NCI-H446 (cell line): ENCODE measurements at regions not wholly inside any gene's neighbourhood (a gene's known extent, or its start where the extent isn't known, plus 50 kb on each side); places are given as distances from the start of the nearest gene placed in this dataset.

Experiments
- DNase-seq, 2 experiments: peaks; one replicate each; lab custom pipeline; 2025; lab: John Stamatoyannopoulos, UW

DNA sequence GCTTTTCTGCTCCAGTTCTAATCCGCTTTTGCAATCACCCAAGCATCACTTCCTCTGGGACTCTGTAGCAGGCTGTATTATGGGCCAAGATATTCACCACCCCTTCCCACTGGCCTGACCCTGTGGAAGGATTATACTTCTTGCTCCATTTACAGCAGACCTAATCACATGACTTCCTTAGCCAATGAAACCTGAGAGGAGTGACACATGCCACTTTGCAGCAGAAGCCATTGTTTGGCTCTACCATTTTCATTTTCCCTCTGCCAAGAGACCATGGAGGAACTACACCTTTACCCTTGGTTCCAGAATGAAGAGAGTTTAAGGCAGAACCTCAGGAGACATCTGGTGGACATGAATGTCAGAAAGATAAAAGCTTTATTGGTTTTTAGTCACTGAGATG is 134.9 kb upstream of the HSD17B12 start:
- no peak for DNase-seq

GRCh38 chr11:43546561-43547429 is 133.7 kb upstream of the HSD17B12 start:
- DNase-seq: no peak

DNA sequence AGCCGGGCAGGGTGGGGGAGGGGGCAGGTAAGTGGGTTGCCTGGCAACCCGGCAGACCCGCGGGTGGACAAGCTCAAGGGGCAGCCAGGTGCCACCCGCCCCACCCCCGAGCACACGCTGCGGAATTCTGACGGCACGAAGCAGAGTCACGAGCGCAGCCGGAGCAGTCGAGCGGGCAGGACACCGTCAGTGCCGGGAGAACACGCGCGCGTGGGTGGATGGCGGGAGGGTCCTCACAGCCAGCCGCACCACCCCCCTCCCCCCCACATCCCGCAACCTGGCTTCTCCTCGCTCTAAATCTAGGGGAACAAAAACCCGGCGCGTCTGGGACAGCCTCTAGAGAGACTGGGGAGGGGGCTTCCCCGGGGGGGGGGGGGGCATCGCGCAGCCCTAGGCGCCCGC is 133.1 kb upstream of the HSD17B12 start:
- no peak for DNase-seq

- DNase-seq: no peak
Measured at GRCh38 chr11:43547889-43548381, 132.6 kb upstream of the HSD17B12 start.

DNA sequence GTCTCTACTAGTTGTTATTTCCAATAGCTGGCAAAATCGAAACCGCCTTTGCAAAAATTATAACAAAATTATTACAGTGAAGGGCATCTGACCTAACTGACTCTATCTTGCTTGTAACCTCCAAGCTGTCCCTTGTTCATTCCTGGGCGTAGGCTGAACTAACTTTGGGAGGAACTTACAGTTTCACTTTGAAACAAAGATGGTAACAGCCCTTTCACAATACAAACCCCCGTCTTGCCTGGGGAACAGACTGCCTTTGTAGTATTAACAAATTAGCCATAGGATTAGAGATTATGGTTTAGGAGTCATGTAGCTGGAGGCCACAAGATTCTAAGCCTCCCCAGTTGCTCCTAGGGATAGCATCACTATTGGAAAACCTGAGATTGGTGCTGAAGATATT is 131.6 kb upstream of the HSD17B12 start:
- no peak for DNase-seq

DNA sequence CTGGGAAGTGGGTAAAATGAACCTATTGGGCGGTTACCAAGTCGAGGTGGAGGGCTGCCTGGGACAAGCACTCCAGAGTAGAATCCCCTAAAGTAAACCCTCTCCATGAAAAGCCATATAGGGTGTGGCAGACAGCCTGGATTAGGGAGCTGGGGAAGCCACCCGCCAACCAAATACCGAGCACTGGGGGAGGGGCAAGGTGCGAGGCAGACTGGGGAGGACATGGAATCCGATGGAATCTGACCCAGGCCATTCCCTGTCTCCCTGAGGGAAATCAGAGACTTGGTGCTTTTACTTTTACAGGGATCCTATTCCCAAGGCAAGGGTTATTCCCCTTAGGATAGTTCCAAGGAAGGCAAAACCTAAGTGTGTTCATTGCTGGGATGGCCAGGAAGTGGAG is 130.9 kb upstream of the HSD17B12 start:
- DNase-seq: no peak

GRCh38 chr11:43550714-43551113 is 129.8 kb upstream of the HSD17B12 start:
- no peak for DNase-seq

DNA sequence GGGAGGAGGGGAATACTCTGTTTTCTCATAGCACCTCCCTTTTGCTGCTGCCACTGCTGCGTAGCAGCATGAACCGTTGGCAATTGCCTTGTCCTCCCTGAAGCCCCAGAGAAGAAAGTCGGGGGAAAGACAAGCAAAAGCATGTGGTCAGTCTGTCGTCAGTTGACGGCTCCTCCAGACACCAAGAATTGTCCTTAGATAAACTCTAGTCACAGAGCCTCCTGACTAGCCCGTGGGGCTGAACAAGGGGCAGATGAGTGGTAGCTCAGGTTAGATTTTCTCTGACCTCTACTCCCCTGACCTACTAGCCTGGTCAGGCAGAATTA is 126.4 kb upstream of the HSD17B12 start:
- no peak for DNase-seq

- no peak for DNase-seq
Measured at GRCh38 chr11:43555186-43555585, 125.4 kb upstream of the HSD17B12 start.

GRCh38 chr11:43555816-43556611 is 124.5 kb upstream of the HSD17B12 start:
- DNase-seq: no peak

DNA sequence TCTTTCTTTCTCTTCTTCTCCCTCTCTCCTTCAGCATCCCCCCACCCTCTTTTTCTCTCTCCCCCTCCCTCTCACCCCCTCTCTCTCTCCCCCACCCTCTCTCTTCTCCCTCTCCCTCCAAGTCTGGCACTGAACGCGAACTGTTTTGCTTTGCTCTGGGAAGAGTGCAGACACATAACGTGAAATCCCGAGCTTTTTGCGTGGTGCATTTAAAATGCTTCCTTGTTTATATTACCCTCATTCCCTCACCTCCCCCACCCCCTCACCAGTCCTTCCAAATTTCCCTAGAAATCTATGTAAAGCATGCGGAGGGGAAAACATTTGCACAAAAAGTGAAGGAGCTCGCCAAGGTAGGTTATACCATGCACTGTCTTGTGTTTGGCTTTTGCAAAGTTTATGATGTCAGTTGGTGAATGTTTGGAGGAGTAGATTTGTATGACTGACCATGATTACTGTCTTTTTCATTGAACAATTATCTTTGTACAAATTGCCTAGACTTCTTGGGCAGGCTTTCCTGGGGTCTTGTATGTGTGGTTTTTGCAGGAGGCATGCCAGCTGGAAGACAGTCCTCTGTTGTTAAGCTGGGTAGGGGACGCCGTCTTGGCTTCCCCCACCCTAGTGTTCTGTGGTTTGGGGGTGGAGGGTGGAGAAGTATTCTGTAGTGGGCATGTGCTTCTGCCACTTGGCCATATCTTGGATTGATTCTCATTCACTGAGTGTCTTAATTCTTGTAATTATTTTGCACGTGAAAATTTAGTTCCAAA is 123.7 kb upstream of the HSD17B12 start:
- DNase-seq: no peak

GRCh38 chr11:43557553-43558110 is 122.9 kb upstream of the HSD17B12 start:
- no peak for DNase-seq

DNA sequence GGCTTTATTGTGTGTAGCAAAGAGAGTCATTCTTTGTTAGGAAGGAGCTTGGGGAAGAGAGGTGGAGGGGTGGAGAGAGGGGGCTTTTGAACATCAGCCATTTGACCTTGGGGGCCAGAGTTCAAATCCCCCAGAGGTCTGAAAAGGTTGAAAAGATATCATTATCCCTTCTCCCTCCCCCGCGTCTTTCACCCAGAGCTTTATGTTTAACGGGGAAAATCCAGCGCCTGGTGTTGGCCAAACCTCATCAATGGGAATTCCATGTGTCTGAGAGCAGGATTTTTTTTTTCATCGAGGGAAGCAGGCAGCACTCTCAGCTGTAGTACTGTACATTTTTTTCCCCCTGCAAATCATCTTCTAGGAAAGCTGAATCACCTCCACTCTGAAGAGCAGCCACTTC is 122.4 kb upstream of the HSD17B12 start:
- no peak for DNase-seq

- no peak for DNase-seq
Measured at GRCh38 chr11:43558556-43559127, 121.9 kb upstream of the HSD17B12 start.

DNA sequence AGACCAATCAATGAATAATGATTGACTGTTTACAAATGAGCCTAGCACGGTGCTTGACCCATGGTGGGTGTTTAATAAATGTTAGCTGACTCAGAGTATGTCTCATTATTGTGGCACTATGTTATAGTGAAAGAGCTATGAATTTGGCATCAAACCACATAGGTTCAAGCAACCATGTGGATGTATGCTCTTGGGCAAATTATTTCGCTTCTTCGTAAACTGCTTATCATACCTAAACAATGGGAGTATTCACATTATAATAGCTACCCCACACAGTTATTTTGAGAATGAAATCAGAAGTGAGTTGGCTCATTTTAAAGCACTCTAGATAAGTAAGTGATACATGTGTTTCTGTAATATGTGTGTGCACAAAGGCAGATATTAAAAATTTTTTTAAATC is 118.7 kb upstream of the HSD17B12 start:
- DNase-seq: no peak

GRCh38 chr11:43567396-43567975 is 113.1 kb upstream of the HSD17B12 start:
- peak; percentile 38 to 61 for DNase-seq

- DNase-seq: peak in 1 of 2 experiments; percentile 55
Measured at GRCh38 chr11:43573233-43573632, 107.3 kb upstream of the HSD17B12 start.

GRCh38 chr11:43573873-43574272 is 106.7 kb upstream of the HSD17B12 start:
- no peak for DNase-seq

DNA sequence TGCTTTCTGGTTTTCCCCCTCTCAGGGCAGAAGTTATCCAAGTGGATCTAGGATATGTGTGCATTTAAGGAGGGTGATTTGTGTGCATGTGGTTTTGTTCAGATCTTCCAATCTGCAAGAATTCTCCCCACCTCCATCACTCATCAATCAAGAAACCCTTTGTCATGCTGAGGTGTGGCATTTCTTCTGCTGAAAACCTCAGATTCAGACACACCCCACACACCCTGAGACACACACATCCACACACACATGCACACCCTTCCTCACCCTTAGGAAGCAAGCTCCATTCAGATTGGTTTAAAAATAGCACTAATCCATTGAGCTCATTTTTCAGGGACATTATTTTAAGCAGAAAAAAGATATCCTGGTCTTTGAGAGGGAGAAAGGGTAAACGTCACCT is 106.1 kb upstream of the HSD17B12 start:
- DNase-seq: no peak

- peak in 1 of 2 experiments; percentile 68 for DNase-seq
Measured at GRCh38 chr11:43574949-43575912, 105.3 kb upstream of the HSD17B12 start.
